ENCODE measurements at regions not wholly inside any gene's neighbourhood (a gene's known extent, or its start where the extent isn't known, plus 50 kb on each side); places are given as distances from the start of the nearest gene placed in this dataset.
A peak's percentile ranks its signal among the peaks of the same experiment; 100 is the strongest.

GRCh38 chr10:6305401-6306321 is 102.9 kb downstream of the PFKFB3 start:
- no peak for ATAC-seq
- intact Hi-C loops (cut with DNase I) = no loop called here
- DNase-seq = no peak

GRCh38 chr10:6306917-6307316 is 104.2 kb downstream of the PFKFB3 start:
- ATAC-seq (no peak), DNase-seq (no peak)
- intact Hi-C loops (cut with DNase I) = no loop called here

- ATAC-seq (no peak), DNase-seq (no peak)
- intact Hi-C loops (cut with DNase I) = no loop called here
Measured at GRCh38 chr10:6309816-6310215, 107.1 kb downstream of the PFKFB3 start.

DNA sequence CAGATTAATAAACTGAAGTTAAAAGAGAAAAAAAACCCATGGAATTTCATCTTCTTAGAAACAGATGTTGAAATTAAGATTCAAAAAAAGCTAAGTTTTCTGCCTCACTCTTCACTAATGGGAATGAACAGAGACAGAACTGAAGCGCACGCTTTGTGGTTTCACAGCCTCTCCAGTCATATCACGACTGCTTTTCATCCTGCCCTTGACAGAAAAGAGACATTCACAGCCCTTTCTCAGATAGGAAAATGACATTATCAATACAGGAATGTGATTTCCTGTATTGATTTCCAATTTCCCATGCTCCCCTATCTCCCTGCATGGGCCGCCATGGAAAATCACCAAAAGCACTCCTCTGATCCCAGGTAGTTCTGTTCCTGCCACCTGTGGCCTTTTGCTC is 108.2 kb downstream of the PFKFB3 start:
- intact Hi-C loops (cut with DNase I) = no loop called here
- ATAC-seq (no peak), DNase-seq (no peak)

- no peak for DNase-seq
- no peak for ATAC-seq
- intact Hi-C loops (cut with DNase I) = no loop called here
Measured at GRCh38 chr10:6311700-6312330, 109.1 kb downstream of the PFKFB3 start.

DNA sequence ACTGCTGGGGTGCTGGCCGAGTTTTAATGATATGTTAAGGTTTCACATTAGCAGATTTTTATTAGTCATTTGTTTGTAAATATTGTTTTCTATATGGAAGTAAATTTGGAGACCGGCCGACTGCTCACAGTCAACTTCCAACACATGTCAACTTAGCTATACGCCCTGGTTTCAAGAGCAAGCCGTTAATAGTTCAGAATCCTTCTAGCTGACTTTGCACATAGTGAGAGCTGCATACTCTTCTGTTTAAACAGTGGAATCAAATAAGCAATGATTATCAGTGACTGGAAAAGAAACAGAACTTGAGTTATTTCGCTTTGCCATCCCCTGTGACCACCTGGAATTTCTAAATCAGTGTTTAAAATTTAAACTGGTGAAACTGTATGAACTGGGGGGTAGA is 109.9 kb downstream of the PFKFB3 start:
- intact Hi-C loops (cut with DNase I) = no loop called here
- ATAC-seq = no peak
- no peak for DNase-seq

DNA sequence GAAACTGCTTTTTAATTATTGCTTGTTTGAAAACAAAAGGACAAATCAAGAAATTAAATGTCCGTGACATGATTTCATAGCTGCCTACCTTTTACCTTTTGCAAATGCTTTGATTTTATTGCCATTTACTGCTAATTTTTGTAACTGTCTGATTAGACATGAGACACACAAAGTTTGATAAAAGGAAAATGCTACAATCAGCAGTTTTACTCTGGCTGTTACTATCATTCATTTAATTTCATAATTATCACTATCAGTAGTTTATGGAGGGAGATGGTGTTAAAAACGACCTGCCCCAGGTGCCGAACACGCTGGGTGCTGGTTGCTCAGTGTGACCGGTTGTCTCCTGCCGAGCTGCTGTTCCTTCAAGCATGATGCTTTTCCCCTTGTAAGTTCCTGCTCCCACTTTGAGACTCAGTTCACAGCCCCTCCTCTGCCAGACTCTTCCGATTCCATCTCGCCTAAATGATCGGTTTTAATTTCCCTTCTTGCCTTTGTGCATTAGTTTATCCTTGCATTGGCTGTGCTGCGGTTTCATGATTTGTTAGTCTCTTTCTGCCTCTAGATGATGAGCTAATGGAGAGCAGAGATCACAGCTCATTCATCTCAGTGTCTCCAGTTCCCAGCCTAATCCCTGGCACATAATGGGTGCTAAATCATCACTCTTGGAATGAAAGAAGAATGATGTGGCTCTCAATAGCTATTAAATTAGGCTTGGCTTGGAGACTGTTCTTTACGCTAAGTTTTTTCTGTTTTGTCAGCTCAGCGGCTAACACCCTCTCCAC is 110.6 kb downstream of the PFKFB3 start:
- no peak for ATAC-seq
- DNase-seq = no peak
- intact Hi-C loops (cut with DNase I) = no loop called here

DNA sequence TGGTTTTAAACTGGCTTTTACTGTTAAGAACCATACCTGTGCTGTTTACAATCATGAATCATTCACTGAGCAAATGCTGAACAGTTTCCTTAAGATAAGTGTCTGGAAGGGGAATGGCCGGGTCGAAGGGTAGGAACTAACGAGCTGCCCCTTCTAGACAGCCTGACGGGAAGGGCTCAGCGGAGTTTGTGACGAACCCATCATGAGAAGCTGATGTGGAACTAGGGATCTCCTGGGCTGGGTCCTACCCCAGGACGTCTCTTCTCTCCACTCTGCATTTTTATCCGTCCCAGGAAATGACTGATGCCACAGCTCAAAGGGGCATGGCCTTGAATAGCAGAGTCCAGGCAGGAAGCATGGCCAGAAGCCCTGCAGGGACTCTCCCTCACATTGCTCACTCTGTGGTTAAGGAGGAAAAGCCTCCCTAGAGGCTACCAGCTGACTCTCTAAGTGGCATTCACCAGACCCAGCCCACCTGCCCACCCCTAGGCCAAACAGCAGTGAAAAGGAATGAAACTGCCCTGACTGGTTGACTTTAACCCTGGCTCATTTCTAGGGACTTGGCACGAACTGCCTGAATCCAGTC is 112.0 kb downstream of the PFKFB3 start:
- intact Hi-C loops (cut with DNase I) = no loop called here
- no peak for ATAC-seq
- DNase-seq = no peak

DNA sequence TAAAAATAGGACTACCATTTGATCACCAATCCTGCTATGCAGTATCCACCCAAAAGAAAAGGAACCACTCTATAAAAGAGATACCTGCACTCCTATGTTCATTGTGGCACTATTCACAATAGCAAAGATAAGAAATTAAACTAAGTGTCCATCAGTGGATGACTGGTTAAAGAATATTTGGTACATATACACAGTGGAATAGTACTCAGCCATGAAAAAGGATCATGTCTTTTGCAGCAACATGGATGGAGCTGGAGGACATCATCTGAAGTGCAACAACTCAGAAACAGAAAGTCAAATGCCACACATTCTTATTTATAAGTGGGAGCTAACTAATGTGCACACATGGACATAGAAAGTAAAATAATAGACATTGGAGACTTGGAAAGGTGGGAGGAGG is 116.4 kb downstream of the PFKFB3 start:
- DNase-seq (no peak), ATAC-seq (no peak)
- intact Hi-C loops (cut with DNase I) = no loop called here

DNA sequence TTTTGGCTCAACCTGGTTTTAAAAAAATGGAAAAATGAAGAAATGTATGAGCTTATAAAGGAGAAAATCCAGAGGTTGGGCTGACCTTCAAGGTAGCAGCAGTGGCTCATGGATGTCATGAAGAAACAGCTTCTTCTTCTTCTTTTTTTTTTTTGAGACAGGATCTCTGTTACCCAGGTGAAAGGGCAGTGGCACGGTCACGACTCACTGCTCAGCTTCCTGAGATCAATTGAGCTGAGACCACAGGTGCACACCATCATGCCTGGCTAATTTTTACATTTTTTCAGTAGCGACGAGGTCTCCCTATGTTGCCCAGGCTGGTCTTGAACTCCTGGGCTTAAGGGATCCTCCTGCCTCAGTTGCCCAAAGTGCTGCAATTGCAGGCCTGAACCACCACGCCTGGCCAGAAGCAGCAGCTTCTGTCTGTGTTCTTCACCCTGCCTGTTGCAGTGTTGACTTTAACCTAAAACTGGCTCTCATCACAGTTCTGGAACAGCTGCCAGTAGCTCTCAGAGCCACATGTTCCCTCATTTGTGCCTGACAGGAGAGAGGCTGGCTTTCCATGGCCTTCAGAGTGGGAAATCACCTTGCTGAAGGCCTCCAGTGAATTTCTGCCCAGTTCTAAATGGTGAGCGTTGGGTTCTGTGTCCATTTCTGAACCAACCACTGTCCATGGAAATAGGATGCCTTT is 117.7 kb downstream of the PFKFB3 start:
- no peak for DNase-seq
- intact Hi-C loops (cut with DNase I) = no loop called here
- no peak for ATAC-seq

- no peak for DNase-seq
- intact Hi-C loops (cut with DNase I) = no loop called here
- ATAC-seq = no peak
Measured at GRCh38 chr10:6321880-6322279, 119.1 kb downstream of the PFKFB3 start.

DNA sequence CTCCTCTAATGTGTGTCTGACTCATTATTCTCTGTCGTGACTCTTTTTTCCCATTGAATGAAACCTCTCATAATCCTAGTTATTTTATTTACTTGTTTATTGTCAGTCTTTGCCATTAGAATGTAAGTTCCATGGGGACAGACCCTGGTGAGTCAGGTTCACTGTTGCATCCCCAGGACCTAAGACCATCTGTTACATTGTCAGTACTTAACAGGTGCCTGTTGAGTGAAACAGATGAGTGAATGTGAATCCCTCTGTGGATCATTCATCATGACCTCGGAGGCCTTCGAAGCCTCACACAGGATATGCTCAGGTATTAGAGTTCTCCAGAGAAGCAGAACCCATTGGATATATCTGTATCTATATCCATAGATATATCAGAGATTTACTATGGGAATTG is 120.1 kb downstream of the PFKFB3 start:
- DNase-seq (no peak), ATAC-seq (no peak)
- intact Hi-C loops (cut with DNase I) = no loop called here

- DNase-seq (peak; percentile 34), ATAC-seq (peak; percentile 12 to 44)
- intact Hi-C loops (cut with DNase I) = no loop called here
Measured at GRCh38 chr10:6327961-6328698, 125.4 kb downstream of the PFKFB3 start.

GRCh38 chr10:6328699-6329423 is 126.1 kb downstream of the PFKFB3 start:
- peak; percentile 29 to 44 for ATAC-seq

DNA sequence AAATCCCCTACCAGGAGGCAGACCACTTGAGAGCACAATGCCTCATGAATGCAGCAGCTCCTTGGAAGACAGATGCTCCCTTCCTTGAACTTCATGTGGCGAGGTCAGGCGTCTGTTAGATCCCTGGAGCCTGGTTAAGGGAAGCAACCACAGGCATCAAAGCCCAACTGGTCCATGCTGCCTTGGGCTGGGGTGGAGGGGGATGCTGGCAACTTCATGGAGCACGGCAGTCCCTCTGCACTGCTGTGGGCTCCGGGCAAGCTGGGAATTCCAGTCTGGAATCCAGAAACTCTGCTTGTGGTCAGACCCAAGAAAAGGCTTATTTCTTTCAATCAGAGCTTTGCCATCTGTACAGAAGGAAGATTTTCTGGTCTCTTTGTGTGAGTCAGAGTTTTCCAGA is 130.4 kb downstream of the PFKFB3 start:
- intact Hi-C loops (cut with DNase I) = no loop called here
- ATAC-seq (no peak), DNase-seq (no peak)

More at GRCh38 chr10:6328699-6329423, 126.1 kb downstream of the PFKFB3 start:
- DNase-seq = no peak
- intact Hi-C loops (cut with DNase I) = no loop called here

GRCh38 chr10:6333973-6334372 is 131.2 kb downstream of the PFKFB3 start:
- DNase-seq (no peak), ATAC-seq (no peak)
- intact Hi-C loops (cut with DNase I) = no loop called here

DNA sequence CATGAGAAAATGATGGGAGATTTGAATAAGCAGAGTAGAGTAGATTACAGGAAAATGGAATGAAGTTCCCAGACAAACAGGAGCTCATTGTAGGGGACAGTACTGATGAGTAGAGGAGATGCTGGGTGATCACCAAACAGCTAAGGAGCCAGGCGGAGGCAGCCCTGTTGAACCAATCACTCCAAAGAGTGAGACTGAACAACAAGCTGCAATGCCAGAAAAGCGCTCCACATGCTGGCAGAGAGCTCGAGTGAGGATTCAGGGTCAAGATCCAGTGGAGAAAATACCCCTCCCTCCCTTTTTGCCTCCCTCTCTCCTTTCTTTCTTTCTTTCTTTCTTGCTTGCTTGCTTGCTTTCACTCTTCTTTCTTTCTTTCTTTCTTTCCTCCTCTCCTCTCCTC is 133.3 kb downstream of the PFKFB3 start:
- no peak for ATAC-seq
- DNase-seq = no peak
- intact Hi-C loops (cut with DNase I) = no loop called here

DNA sequence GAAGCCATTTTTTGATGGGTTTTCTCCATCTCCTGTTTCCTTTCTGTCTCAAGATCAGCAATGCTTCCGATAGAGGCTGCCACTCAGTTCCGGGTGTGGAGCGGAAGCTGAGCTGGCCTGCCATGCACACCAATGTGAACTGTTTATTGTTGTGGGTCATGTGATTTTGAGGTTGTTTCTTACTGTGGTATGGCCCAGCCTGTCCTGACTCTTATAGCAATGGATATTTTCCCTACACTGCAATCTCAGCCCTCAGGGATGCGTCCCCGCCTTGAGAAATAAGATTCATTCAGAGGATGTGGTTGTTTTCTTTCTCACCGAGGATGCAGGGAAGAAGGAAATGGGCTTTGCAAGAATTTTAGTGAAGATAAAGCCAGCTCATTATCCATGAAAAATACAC is 134.7 kb downstream of the PFKFB3 start:
- DNase-seq = no peak
- ATAC-seq = no peak
- intact Hi-C loops (cut with DNase I) = no loop called here

Data from left cardiac atrium (tissue), 4 donors.